Tibial nerve (tissue), 4 donors: ENCODE measurements at regions not wholly inside any gene's neighbourhood (a gene's known extent, or its start where the extent isn't known, plus 50 kb on each side); places are given as distances from the start of the nearest gene placed in this dataset.

Experiments
- EP300 ChIP-seq, 2 donors: sonication (generic); formaldehyde crosslinking; IDR thresholded peaks; one replicate each; pipeline ENCODE4 v1.6.1; 2017; ENCODE audit warnings: antibody characterized with exemption in 2 of 2, mild to moderate bottlenecking in 1 of 2
- POLR2A ChIP-seq, 2 donors: fragments of 450-650 bp; IDR thresholded peaks; one replicate each; pipeline ENCODE4 v1.6.1; 2017; ENCODE audit warnings: antibody characterized with exemption in 2 of 2, mild to moderate bottlenecking in 2 of 2, moderate library complexity in 2 of 2
- TF ChIP-seq, protein P1 (sequence below), 5 experiments: fragments of 200-600 bp in 3 of 5; fragments of 450-650 bp in 2 of 5; sonication (generic) in 3 of 5; IDR thresholded peaks; one replicate each; pipeline ENCODE4 v1.5.1; 2016 to 2019; ENCODE audit warnings: antibody characterized with exemption in 5 of 5, mild to moderate bottlenecking in 3 of 5, moderate library complexity in 2 of 5

- TF ChIP-seq POLR2A (IDR thresholded peaks at IDR 0.05) (no peak), EP300 (IDR thresholded peaks at IDR 0.05) (no peak)
- TF ChIP-seq, protein P1, sequence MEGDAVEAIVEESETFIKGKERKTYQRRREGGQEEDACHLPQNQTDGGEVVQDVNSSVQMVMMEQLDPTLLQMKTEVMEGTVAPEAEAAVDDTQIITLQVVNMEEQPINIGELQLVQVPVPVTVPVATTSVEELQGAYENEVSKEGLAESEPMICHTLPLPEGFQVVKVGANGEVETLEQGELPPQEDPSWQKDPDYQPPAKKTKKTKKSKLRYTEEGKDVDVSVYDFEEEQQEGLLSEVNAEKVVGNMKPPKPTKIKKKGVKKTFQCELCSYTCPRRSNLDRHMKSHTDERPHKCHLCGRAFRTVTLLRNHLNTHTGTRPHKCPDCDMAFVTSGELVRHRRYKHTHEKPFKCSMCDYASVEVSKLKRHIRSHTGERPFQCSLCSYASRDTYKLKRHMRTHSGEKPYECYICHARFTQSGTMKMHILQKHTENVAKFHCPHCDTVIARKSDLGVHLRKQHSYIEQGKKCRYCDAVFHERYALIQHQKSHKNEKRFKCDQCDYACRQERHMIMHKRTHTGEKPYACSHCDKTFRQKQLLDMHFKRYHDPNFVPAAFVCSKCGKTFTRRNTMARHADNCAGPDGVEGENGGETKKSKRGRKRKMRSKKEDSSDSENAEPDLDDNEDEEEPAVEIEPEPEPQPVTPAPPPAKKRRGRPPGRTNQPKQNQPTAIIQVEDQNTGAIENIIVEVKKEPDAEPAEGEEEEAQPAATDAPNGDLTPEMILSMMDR (IDR thresholded peaks at IDR 0.05) = no peak
These were observed 278.1 kb upstream of the CAMK1G start for GRCh38 chr1:209305221-209305954.
